ENCODE measurements at regions not wholly inside any gene's neighbourhood (a gene's known extent, or its start where the extent isn't known, plus 50 kb on each side); places are given as distances from the start of the nearest gene placed in this dataset.

DNA sequence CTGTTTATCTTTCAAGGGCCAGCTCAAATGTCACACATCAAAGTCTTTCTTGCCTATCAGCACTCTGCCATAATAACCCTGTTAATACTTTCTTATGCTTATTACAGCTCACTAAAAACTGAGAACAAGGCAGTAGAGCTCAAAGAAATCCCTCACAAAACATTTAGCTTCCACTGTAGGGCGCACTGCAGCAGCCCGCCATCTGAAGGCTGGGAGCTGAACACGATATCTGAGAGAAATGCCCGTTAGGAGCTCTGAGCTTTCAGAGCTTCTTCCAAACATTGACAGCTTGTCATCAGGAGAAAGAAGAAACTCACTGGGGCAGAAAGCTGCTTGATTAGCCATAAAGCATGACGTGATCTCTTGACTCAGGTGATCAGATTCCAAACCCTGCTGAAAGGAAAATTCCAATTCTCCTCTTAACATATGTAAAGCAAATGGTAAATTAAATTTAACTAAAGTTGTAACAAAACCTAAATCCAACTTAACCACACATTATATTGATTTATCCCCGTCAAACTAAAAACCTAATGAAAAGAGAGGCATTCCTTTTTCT lies 175.7 kb downstream of the C12orf50 start:
- TF ChIP-seq, protein P1, sequence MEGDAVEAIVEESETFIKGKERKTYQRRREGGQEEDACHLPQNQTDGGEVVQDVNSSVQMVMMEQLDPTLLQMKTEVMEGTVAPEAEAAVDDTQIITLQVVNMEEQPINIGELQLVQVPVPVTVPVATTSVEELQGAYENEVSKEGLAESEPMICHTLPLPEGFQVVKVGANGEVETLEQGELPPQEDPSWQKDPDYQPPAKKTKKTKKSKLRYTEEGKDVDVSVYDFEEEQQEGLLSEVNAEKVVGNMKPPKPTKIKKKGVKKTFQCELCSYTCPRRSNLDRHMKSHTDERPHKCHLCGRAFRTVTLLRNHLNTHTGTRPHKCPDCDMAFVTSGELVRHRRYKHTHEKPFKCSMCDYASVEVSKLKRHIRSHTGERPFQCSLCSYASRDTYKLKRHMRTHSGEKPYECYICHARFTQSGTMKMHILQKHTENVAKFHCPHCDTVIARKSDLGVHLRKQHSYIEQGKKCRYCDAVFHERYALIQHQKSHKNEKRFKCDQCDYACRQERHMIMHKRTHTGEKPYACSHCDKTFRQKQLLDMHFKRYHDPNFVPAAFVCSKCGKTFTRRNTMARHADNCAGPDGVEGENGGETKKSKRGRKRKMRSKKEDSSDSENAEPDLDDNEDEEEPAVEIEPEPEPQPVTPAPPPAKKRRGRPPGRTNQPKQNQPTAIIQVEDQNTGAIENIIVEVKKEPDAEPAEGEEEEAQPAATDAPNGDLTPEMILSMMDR (IDR thresholded peaks at IDR 0.05) = no peak
- TF ChIP-seq POLR2A (IDR thresholded peaks at IDR 0.05) = no peak
